H1 (cell line): ENCODE measurements at regions not wholly inside any gene's neighbourhood (a gene's known extent, or its start where the extent isn't known, plus 50 kb on each side); places are given as distances from the start of the nearest gene placed in this dataset.

Experiments
- ATF3 ChIP-seq: IDR thresholded peaks from 2 replicates; pipeline ENCODE4 v1.6.1; 2011; ENCODE audit warnings: low read depth, mild to moderate bottlenecking, low read length; ENCODE audit not compliant: insufficient read depth
- CBX5 ChIP-seq: fragments of 300-800, 300-1000 bp; sonication (generic); IDR thresholded peaks from 2 replicates; pipeline ENCODE4 v1.7.1; 2016; ENCODE audit warnings: antibody characterized with exemption, low read length, low read depth
- CHD7 ChIP-seq: fragments of 300-600 bp; sonication (generic); IDR thresholded peaks from 2 replicates; pipeline ENCODE4 v1.7.1; 2012; ENCODE audit warnings: low read length, moderate library complexity, mild to moderate bottlenecking, inconsistent platforms; ENCODE audit not compliant: insufficient replicate concordance
- NRF1 ChIP-seq: IDR thresholded peaks from 2 replicates; pipeline ENCODE4 v1.6.1; 2011; ENCODE audit warnings: mild to moderate bottlenecking, low read depth, low read length, improper control_type of control experiment
- RBBP5 ChIP-seq: IDR thresholded peaks from 2 replicates; pipeline ENCODE4 v1.7.1; 2012; ENCODE audit warnings: low read depth, mild to moderate bottlenecking, inconsistent platforms, low read length, moderate library complexity, borderline replicate concordance
- SIRT6 ChIP-seq: IDR thresholded peaks from one replicate; pipeline ENCODE4 v1.7.1; 2012; ENCODE audit warnings: low read length, inconsistent platforms

GRCh38 chr1:90346757-90347156 is 351.8 kb downstream of the ZNF326 start (continued):
- TF ChIP-seq CHD7 = no peak
- no peak for TF ChIP-seq SIRT6
- TF ChIP-seq CBX5 = no peak
- TF ChIP-seq NRF1 = no peak
- no peak for TF ChIP-seq ATF3
- TF ChIP-seq RBBP5 = no peak
- TF ChIP-seq, all 59 proteins: peak for 0
